ENCODE measurements at regions not wholly inside any gene's neighbourhood (a gene's known extent, or its start where the extent isn't known, plus 50 kb on each side); places are given as distances from the start of the nearest gene placed in this dataset.

- Histone ChIP-seq H3K9me3 (replicated peaks in 1 of 3) (no peaks in the 10 kb centered on the region), H3K4me3 (no peak overlapping the region), H3K4me1 (replicated peaks in 1 of 2) (no peaks in the 10 kb centered on the region), H3K27me3 (no peaks in the 10 kb centered on the region), H3K36me3 (replicated peaks in 1 of 2) (no peaks in the 10 kb centered on the region), H3K27ac (no peak overlapping the region)
- intact Hi-C loops (cut with DNase I), result no loop called here
- TF ChIP-seq, protein P1, sequence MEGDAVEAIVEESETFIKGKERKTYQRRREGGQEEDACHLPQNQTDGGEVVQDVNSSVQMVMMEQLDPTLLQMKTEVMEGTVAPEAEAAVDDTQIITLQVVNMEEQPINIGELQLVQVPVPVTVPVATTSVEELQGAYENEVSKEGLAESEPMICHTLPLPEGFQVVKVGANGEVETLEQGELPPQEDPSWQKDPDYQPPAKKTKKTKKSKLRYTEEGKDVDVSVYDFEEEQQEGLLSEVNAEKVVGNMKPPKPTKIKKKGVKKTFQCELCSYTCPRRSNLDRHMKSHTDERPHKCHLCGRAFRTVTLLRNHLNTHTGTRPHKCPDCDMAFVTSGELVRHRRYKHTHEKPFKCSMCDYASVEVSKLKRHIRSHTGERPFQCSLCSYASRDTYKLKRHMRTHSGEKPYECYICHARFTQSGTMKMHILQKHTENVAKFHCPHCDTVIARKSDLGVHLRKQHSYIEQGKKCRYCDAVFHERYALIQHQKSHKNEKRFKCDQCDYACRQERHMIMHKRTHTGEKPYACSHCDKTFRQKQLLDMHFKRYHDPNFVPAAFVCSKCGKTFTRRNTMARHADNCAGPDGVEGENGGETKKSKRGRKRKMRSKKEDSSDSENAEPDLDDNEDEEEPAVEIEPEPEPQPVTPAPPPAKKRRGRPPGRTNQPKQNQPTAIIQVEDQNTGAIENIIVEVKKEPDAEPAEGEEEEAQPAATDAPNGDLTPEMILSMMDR (IDR thresholded peaks at IDR 0.05), result no peak
- no peak for TF ChIP-seq POLR2A (IDR thresholded peaks at IDR 0.05)
- DNase-seq, result no peak
- 65 to 88% (median 70%) methylated on average over 3 of the region's 3 CpGs for WGBS, 4 donors
Measured at GRCh38 chr5:152256580-152256979, 148.5 kb downstream of the NMUR2 start.

GRCh38 chr5:152255411-152255810 is 149.7 kb downstream of the NMUR2 start:
- TF ChIP-seq, protein P1 (IDR thresholded peaks at IDR 0.05), result no peak
- TF ChIP-seq POLR2A (IDR thresholded peaks at IDR 0.05), result no peak

DNA sequence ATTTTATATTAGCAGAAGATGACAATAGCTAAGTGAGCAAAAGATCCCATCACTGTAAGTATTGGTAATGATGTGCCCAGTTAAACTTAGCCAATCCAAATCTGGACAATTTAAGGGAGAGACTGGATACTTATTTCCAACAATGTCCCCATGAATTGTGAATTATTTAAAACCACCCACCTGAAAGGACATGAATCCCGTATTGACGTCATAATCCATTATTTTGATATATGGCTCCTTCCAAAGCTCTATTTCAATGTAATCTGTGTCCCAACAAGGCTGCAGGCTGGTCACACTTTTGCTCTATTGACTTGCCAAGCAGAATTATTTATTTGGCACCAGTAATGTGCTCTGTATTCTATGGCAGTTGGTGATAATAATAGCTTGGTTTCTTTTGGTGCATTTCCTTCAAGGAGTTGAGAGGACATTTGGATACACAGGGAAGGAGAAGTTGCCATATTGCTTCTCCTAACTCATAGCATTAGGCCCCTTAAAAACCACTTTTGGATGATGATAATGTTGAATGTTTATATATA is 157.2 kb downstream of the NMUR2 start:
- Histone ChIP-seq H3K27ac (no peak overlapping the region), H3K9me3 (replicated peaks in 1 of 3) (no peaks in the 10 kb centered on the region), H3K4me1 (replicated peaks in 1 of 2) (no peaks in the 10 kb centered on the region), H3K4me3 (no peak overlapping the region), H3K27me3 (no peaks in the 10 kb centered on the region), H3K36me3 (replicated peaks in 1 of 2) (no peaks in the 10 kb centered on the region)
- 53 to 73% (median 67%) methylated on average over 2 of the region's 2 CpGs for whole genome bisulfite sequencing, 4 donors
- TF ChIP-seq, protein P1 (IDR thresholded peaks at IDR 0.05), result no peak
- TF ChIP-seq POLR2A (IDR thresholded peaks at IDR 0.05), result no peak
- intact Hi-C loops (cut with DNase I), result no loop called here
- DNase-seq, result no peak

More at GRCh38 chr5:152255411-152255810, 149.7 kb downstream of the NMUR2 start:
- Histone ChIP-seq H3K27ac (no peak overlapping the region), H3K27me3 (no peaks in the 10 kb centered on the region), H3K36me3 (replicated peaks in 1 of 2) (no peaks in the 10 kb centered on the region), H3K4me3 (no peak overlapping the region), H3K9me3 (replicated peaks in 1 of 3) (no peaks in the 10 kb centered on the region), H3K4me1 (replicated peaks in 1 of 2) (no peaks in the 10 kb centered on the region)
- no peak for DNase-seq
- 23 to 46% (median 36%) methylated on average over 3 of the region's 3 CpGs for WGBS, 4 donors
- intact Hi-C loops (cut with DNase I), result no loop called here

DNA sequence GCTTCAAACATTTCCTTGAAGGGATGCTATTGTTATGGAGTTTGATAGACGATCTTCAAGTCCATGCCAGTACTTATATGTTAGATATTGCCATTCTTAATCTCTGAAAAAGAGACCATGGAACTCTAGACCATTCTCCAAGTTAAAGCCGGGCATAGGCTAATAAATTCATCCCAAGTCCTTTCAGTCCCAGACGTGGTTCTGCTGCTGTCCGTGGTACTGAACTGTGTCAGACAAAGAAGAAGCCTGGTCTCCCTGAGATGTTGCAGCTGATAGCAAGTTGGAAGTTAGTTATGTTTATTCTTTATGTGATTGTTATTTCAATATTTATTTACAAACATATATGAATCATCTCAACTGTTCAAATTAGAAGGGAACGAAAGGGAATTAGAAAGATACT is 158.7 kb downstream of the NMUR2 start:
- intact Hi-C loops (cut with DNase I), result no loop called here
- Histone ChIP-seq H3K4me3 (no peak overlapping the region), H3K4me1 (replicated peaks in 1 of 2) (no peaks in the 10 kb centered on the region), H3K9me3 (replicated peaks in 1 of 3) (no peaks in the 10 kb centered on the region), H3K27ac (no peak overlapping the region), H3K36me3 (replicated peaks in 1 of 2) (no peaks in the 10 kb centered on the region), H3K27me3 (no peaks in the 10 kb centered on the region)
- 18 to 29% (median 23%) methylated on average over 5 of the region's 5 CpGs for WGBS, 4 donors
- TF ChIP-seq POLR2A (IDR thresholded peaks at IDR 0.05), result no peak
- TF ChIP-seq, protein P1 (IDR thresholded peaks at IDR 0.05), result no peak
- DNase-seq, result peak in 6 of 7 donors; percentile 24 to 62 (median 46)

All from adrenal gland (tissue), 9 donors.